H54 (cell line): ENCODE measurements at regions not wholly inside any gene's neighbourhood (a gene's known extent, or its start where the extent isn't known, plus 50 kb on each side); places are given as distances from the start of the nearest gene placed in this dataset.

Source experiments
- DNase-seq: peaks from one replicate; pipeline ENCODE4 v3.0.0; 2011; ENCODE audit warnings: low spot score, mixed read lengths; ENCODE audit not compliant: insufficient read length
- FAIRE-seq: peaks from 3 replicates; lab custom pipeline; 2011; peaks lifted over from hg19 to GRCh38; lab: Jason Lieb, UNC
- POLR2A ChIP-seq: IDR thresholded peaks from 2 replicates; pipeline ENCODE4 v1.6.1; 2011; ENCODE audit warnings: low read depth, mild to moderate bottlenecking, low read length

- no peak for TF ChIP-seq POLR2A
- no peak for FAIRE-seq
- no peak for DNase-seq
These were observed 276.4 kb upstream of the ROPN1 start for GRCh38 chr3:124268355-124268754.

DNA sequence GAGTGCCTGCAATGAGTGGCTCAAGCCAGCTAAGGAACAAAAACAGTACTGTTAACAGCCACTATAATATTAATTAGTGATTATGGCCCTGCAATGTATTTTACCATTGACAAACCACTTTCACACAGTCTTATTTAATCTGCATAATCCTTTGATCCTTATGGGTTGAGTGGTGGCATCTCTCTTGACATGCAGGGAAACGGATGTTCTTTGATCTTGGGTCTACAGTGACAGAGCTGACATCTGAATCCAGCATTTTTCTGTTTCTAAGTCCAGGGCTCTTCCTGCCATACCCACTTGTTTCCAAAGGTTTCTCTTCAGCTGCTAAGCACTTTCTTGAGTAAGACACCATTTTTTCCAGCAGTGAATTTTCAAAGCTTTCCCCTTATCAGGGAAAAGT is 277.7 kb upstream of the ROPN1 start:
- TF ChIP-seq POLR2A = no peak
- no peak for FAIRE-seq
- no peak for DNase-seq

- no peak for TF ChIP-seq POLR2A
- DNase-seq (no peak), FAIRE-seq (no peak)
These were observed 280.8 kb upstream of the ROPN1 start for GRCh38 chr3:124272605-124273151.

- DNase-seq (no peak), FAIRE-seq (no peak)
- TF ChIP-seq POLR2A = no peak
These were observed 281.7 kb upstream of the ROPN1 start for GRCh38 chr3:124273651-124274050.

GRCh38 chr3:124274051-124274450 is 282.1 kb upstream of the ROPN1 start:
- TF ChIP-seq POLR2A = no peak
- DNase-seq (no peak), FAIRE-seq (no peak)

DNA sequence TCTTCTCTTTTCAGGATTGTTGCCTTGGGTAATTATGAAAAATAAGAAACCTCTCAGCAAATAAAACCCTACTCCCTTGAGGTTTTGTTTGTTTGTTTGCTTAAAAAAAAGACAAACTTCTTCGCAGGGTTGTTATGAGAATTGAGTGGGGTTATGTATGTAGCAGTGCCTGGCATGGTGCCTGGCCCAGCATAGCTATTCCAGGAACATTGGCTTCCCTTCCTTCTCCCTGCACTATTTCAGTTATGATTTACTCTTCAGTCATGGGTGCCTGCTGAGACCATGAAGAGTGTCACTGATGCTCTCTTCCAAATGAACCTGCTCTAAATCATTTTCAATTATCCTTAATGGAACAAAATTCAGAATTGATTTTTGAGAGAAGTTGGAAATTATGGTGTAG is 283.5 kb upstream of the ROPN1 start:
- no peak for FAIRE-seq
- TF ChIP-seq POLR2A = no peak
- no peak for DNase-seq

DNA sequence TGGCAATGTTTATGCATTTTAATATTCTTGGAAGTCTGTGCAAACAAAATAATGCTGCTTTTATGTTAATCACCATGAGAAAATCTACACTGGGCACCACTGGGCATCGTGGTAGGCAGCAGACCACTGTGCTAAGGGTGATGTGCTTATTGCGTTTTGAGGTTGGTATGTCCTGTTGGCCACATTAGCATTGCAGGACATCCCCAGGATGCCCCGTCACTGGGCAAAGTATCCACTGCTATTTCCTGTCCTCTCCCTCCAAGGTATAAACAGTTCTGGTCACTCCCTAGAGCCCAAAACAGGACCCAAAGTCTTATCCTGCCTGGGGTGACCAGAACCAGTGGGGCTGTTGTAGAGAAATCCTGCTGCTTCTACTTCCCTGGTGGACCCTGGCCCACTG is 284.2 kb upstream of the ROPN1 start:
- DNase-seq = no peak
- FAIRE-seq = no peak
- no peak for TF ChIP-seq POLR2A

DNA sequence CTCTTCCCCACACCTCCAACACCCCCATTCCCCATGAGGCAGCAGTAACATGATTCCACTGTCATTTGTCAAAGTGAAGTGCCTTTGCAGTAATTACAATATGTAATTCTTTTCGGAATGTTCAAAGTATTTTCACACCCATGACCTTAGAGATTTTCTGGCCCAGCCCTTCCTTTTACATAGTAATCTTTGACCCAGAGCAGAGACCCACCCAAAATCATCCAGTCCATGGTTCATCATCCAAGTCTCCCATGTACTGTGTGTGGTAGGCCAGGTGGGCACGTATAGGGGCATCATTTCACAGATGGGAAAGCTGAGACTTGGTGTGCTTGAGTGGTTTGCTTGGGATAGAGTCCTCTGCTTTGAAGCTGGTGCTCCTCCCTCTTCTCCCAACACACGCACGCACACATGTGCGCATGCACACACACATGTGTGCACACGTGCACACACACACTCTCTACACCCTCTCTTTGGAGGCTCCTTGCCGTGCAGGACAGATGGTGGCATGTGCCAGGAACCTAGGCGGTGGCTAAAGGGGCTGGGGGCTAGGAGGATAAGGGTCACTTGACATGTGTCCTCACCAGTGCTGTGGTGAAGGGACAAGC is 284.7 kb upstream of the ROPN1 start:
- DNase-seq (no peak), FAIRE-seq (no peak)
- no peak for TF ChIP-seq POLR2A

DNA sequence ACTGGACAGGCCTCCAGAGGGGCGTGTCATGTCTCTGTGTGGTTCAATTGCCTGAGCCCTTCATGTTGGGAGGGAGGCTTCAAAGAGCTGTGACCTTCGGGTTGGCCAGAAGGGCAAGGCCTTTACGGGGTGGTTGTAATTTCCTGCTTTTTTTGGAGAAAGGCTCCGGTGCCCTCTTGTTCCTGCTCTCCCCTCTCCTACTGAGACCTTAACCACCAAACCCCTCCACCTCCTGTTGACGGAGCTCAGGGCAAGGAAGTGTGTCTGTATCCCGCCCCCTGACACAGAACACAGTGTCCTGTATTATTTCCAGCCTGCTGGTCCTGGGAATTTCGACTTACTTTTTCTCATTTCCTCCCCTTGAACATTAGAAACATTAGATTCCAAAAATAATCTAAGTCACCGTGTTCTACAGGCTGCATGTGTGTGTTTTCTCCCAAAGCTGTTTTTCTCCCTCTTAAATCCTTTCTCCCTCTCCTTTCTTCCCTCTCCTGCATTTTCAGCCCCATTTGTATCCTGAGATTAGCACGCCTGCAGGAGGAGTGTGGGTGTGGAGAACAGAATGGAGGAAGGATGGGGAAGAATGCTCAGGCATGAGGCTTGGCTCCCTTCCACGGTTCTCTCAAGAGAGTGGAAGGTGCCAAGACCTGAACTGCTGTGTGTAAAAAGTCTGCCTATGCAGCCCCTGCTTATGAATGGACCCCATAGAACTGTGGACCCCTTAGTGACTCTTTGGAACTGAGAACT is 285.4 kb upstream of the ROPN1 start:
- DNase-seq = no peak
- no peak for FAIRE-seq
- no peak for TF ChIP-seq POLR2A

GRCh38 chr3:124281453-124282316 is 289.8 kb upstream of the ROPN1 start:
- DNase-seq (peak; percentile 34), FAIRE-seq (peak; percentile 45)
- no peak for TF ChIP-seq POLR2A

- no peak for DNase-seq
- no peak for TF ChIP-seq POLR2A
- FAIRE-seq = no peak
These were observed 291.1 kb upstream of the ROPN1 start for GRCh38 chr3:124282751-124283651.

DNA sequence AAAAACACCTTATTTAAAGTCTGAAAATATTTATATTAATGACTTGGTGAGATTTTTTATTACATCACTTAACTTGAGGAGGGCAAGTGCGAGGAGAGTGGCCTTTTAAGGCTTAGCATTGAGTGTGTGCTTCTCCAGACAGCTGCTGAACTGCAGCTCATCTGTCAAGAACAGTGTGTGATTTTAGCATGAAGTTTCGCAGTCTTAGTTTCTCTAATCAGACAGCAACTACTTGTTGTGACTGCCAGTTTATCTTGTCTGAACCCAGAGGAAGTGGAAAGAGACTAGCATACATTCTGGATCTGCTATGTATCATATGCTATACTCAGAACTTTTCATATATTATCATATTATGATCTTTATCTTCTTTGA is 291.7 kb upstream of the ROPN1 start:
- no peak for FAIRE-seq
- DNase-seq = no peak
- no peak for TF ChIP-seq POLR2A

GRCh38 chr3:124288996-124289395 is 297.1 kb upstream of the ROPN1 start:
- TF ChIP-seq POLR2A = no peak
- FAIRE-seq (no peak), DNase-seq (no peak)
